GM12878 (cell line): ENCODE measurements at regions not wholly inside any gene's neighbourhood (a gene's known extent, or its start where the extent isn't known, plus 50 kb on each side); places are given as distances from the start of the nearest gene placed in this dataset.

Experiments
- ATAC-seq: fragments of 200-7000 bp; cut with Tn5 transposase; 3 replicates; pipeline ENCODE4 v1.9.1; 2020; ENCODE audit warnings: mild to moderate bottlenecking, moderate library complexity
- BruUV-seq: library from RNA; stranded (reverse); fragments of 400-500 nt; replicated peaks from 2 replicates; lab custom pipeline; 2021; lab: Mats Ljungman, UMichigan
- CTCF ChIA-PET: fragments of 300-600 bp; sonication (Branson Sonifier 250); formaldehyde crosslinking; extraction: SDS; loops from one replicate; lab custom pipeline; 2021; ENCODE audit warnings: inconsistent platforms; lab: Yijun Ruan, JAX
- POLR2A ChIA-PET: fragments of 350-600 bp; formaldehyde crosslinking; extraction: SDS; loops from one replicate; lab custom pipeline; 2021; ENCODE audit warnings: inconsistent platforms; lab: Charles Lee
- RAD21 ChIA-PET: fragments of 300-600 bp; sonication (Branson Sonifier 250); formaldehyde crosslinking; loops from one replicate; lab custom pipeline; 2023; ENCODE audit warnings: antibody characterized with exemption; ENCODE audit not compliant: unreplicated experiment; lab: Charles Lee
- SMC1A ChIA-PET: fragments of 300-600 bp; sonication (Branson Sonifier 250); formaldehyde crosslinking; loops from one replicate; lab custom pipeline; 2023; ENCODE audit not compliant: unreplicated experiment, uncharacterized antibody; lab: Charles Lee
- DNase-seq: peaks from one replicate; pipeline ENCODE4 v3.0.0-alpha.2; 2011; ENCODE audit warnings: low read depth, low spot score
- FAIRE-seq: peaks from 3 replicates; lab custom pipeline; 2011; peaks lifted over from hg19 to GRCh38; lab: Jason Lieb, UNC
- H2AFZ ChIP-seq: 2 replicates; pipeline ENCODE4 v1.6.0; 2011; ENCODE audit warnings: low read depth, low read length, control low read depth; ENCODE audit not compliant: control insufficient read depth
- H3K27ac ChIP-seq: 2 replicates; pipeline ENCODE4 v1.5.1; 2011; ENCODE audit warnings: control low read depth; ENCODE audit not compliant: control insufficient read depth, insufficient read depth
- H3K27me3 ChIP-seq, 2 experiments: replicated peaks in 1 of 2; 2 replicates each; pipeline versions ENCODE4 v1.6.0 to v1.6.1; 2011; ENCODE audit warnings: low read length in 1 of 2; ENCODE audit not compliant: control insufficient read depth in 2 of 2, insufficient read depth in 2 of 2
- H3K36me3 ChIP-seq, 2 experiments: 2 replicates each; pipeline ENCODE4 v1.5.1; 2011; ENCODE audit warnings: low read length in 1 of 2; ENCODE audit not compliant: control insufficient read depth in 2 of 2, insufficient read depth in 2 of 2
- H3K4me1 ChIP-seq: 2 replicates; pipeline ENCODE4 v1.6.1; 2011; ENCODE audit warnings: mild to moderate bottlenecking, low read length, moderate library complexity, mixed read lengths; ENCODE audit not compliant: control insufficient read depth, insufficient read depth
- H3K4me2 ChIP-seq: 2 replicates; pipeline ENCODE4 v1.6.0; 2011; ENCODE audit warnings: control low read depth; ENCODE audit not compliant: control insufficient read depth, insufficient read depth
- H3K4me3 ChIP-seq: fragments of 200-600 bp; sonication (generic); 2 replicates; pipeline ENCODE4 v1.5.1; 2016
- H3K79me2 ChIP-seq: 2 replicates; pipeline ENCODE4 v1.6.0; 2011; ENCODE audit warnings: low read length; ENCODE audit not compliant: control insufficient read depth, insufficient read depth
- H3K9ac ChIP-seq: 2 replicates; pipeline ENCODE4 v1.8.0; 2011; ENCODE audit warnings: low read length, control low read depth, mixed read lengths; ENCODE audit not compliant: control insufficient read depth, insufficient read depth
- H3K9me3 ChIP-seq: replicated peaks from 3 replicates; pipeline ENCODE4 v1.5.1; 2011; ENCODE audit warnings: mild to moderate bottlenecking, low read length; ENCODE audit not compliant: control insufficient read depth, insufficient read depth
- H4K20me1 ChIP-seq: 2 replicates; pipeline ENCODE4 v1.6.0; 2011; ENCODE audit not compliant: control insufficient read depth, insufficient read depth
- BMI1 ChIP-seq: fragments of 450-650 bp; IDR thresholded peaks from 2 replicates; pipeline ENCODE4 v1.6.1; 2016; ENCODE audit warnings: mild to moderate bottlenecking, moderate library complexity, borderline replicate concordance
- CBFB ChIP-seq: IDR thresholded peaks from 2 replicates; pipeline ENCODE4 v1.6.1; 2016; ENCODE audit warnings: antibody characterized with exemption, low read depth
- CHD4 ChIP-seq: fragments of 200-600 bp; sonication (generic); IDR thresholded peaks from 2 replicates; pipeline ENCODE4 v1.6.1; 2016; ENCODE audit warnings: mild to moderate bottlenecking
- EED ChIP-seq: sonication (generic); IDR thresholded peaks from 2 replicates; pipeline ENCODE4 v1.6.1; 2016; ENCODE audit warnings: antibody characterized with exemption, low read depth
- EGR1 ChIP-seq, 2 experiments: IDR thresholded peaks; 1 replicate in 1 of 2; 2 replicates in 1 of 2; pipeline ENCODE4 v1.6.1; 2011 to 2012; ENCODE audit warnings: low read depth in 2 of 2, low read length in 2 of 2, borderline replicate concordance in 1 of 2, mild to moderate bottlenecking in 1 of 2, moderate library complexity in 1 of 2
- MXI1 ChIP-seq: fragments of 150-350 bp; IDR thresholded peaks from 2 replicates; pipeline ENCODE4 v1.6.1; 2011; ENCODE audit warnings: low read depth, mild to moderate bottlenecking, inconsistent platforms, low read length, improper control_type of control experiment
- POLR2AphosphoS2 ChIP-seq: IDR thresholded peaks from 2 replicates; pipeline ENCODE4 v1.6.1; 2011; ENCODE audit warnings: low read depth, mild to moderate bottlenecking, low read length, improper control_type of control experiment, moderate library complexity
- POU2F2 ChIP-seq: IDR thresholded peaks from 3 replicates; pipeline ENCODE4 v1.6.1; 2011; ENCODE audit warnings: low read depth, mild to moderate bottlenecking, low read length, borderline replicate concordance
- RAD21 ChIP-seq: IDR thresholded peaks from 2 replicates; pipeline ENCODE4 v1.6.1; 2011; ENCODE audit warnings: mild to moderate bottlenecking, low read depth, low read length, moderate library complexity; ENCODE audit not compliant: insufficient read depth
- SP1 ChIP-seq: IDR thresholded peaks from one replicate; pipeline ENCODE4 v1.6.1; 2011; ENCODE audit warnings: low read depth, low read length
- SREBF2 ChIP-seq: IDR thresholded peaks from 2 replicates; pipeline ENCODE4 v1.6.1; 2012; ENCODE audit warnings: mild to moderate bottlenecking, low read length
- SRF ChIP-seq, 2 experiments: IDR thresholded peaks; 2 replicates each; pipeline ENCODE4 v1.6.1; 2011; ENCODE audit warnings: low read depth in 2 of 2, low read length in 2 of 2, mild to moderate bottlenecking in 1 of 2, moderate library complexity in 1 of 2
- STAT1 ChIP-seq: fragments of 450-650 bp; conservative IDR thresholded peaks from 2 replicates; pipeline ENCODE4 v1.6.1; 2014; ENCODE audit warnings: antibody characterized with exemption, mild to moderate bottlenecking
- WRNIP1 ChIP-seq: IDR thresholded peaks from 2 replicates; pipeline ENCODE4 v1.6.1; 2011; ENCODE audit warnings: low read depth, low read length, improper control_type of control experiment, borderline replicate concordance
- WGBS: methylation state at CpG from one replicate; pipeline ENCODE4 v1.1.6; 2016; ENCODE audit warnings: low lambda C conversion rate; ENCODE audit not compliant: insufficient replicate concordance, insufficient coverage; ENCODE audit errors: missing lambda C conversion rate; 5-methylcytosine and 5-hydroxymethylcytosine counted together
- in situ Hi-C: fragments of 300-500 bp; cut with MboI; formaldehyde crosslinking; loops from 9 replicates; pipeline ENCODE4 v1.14.3; 2018; ENCODE audit warnings: mixed read lengths
- intact Hi-C: fragments of 100-400 bp; cut with micrococcal nuclease; formaldehyde crosslinking; loops from one replicate; pipeline ENCODE4 v1.14.2; 2022; ENCODE audit not compliant: unreplicated experiment
- TF ChIP-seq, protein P1 (sequence below): IDR thresholded peaks from 2 replicates; pipeline ENCODE4 v1.6.1; 2012; ENCODE audit warnings: mild to moderate bottlenecking, low read depth, low read length
- TF ChIP-seq, protein P2 (sequence below): IDR thresholded peaks from 2 replicates; pipeline ENCODE4 v1.6.1; 2012; ENCODE audit warnings: low read length, inconsistent platforms
- TF ChIP-seq, protein P3 (sequence below), 3 experiments: IDR thresholded peaks in 2 of 3; conservative IDR thresholded peaks in 1 of 3; 2 replicates each; pipeline ENCODE4 v1.5.1; 2011; ENCODE audit warnings: low read depth in 3 of 3, low read length in 3 of 3, mild to moderate bottlenecking in 3 of 3, control low read depth in 2 of 3, moderate library complexity in 2 of 3, inconsistent platforms in 1 of 3, mixed read lengths in 1 of 3; ENCODE audit not compliant: control insufficient read depth in 2 of 3, insufficient read depth in 1 of 3; ENCODE audit errors: extremely low read depth in 1 of 3

DNA sequence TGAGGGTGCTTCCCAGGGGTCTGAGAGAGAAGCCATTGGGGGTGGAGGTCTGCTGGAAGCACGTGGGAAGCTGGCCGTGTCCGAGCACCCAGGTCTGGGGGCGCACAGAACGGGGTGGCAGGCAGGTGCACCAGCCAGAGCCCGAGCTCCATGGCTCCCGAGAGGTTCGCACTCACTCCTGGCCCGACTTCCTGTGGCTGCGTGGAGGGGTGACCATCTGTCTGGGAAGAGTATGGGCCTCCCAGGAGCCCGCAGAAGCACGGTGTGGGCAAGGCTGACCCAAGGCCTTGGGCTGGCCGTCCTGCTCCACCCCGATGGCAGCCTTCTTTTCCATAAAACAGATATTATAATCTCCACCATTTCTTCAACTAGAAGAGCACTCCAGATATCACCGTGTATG, 256.0 kb upstream of the B3GAT1 start (continued):
- TF ChIP-seq, protein P1, sequence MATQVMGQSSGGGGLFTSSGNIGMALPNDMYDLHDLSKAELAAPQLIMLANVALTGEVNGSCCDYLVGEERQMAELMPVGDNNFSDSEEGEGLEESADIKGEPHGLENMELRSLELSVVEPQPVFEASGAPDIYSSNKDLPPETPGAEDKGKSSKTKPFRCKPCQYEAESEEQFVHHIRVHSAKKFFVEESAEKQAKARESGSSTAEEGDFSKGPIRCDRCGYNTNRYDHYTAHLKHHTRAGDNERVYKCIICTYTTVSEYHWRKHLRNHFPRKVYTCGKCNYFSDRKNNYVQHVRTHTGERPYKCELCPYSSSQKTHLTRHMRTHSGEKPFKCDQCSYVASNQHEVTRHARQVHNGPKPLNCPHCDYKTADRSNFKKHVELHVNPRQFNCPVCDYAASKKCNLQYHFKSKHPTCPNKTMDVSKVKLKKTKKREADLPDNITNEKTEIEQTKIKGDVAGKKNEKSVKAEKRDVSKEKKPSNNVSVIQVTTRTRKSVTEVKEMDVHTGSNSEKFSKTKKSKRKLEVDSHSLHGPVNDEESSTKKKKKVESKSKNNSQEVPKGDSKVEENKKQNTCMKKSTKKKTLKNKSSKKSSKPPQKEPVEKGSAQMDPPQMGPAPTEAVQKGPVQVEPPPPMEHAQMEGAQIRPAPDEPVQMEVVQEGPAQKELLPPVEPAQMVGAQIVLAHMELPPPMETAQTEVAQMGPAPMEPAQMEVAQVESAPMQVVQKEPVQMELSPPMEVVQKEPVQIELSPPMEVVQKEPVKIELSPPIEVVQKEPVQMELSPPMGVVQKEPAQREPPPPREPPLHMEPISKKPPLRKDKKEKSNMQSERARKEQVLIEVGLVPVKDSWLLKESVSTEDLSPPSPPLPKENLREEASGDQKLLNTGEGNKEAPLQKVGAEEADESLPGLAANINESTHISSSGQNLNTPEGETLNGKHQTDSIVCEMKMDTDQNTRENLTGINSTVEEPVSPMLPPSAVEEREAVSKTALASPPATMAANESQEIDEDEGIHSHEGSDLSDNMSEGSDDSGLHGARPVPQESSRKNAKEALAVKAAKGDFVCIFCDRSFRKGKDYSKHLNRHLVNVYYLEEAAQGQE: no peak
- TF ChIP-seq CHD4 (no peak), CBFB (no peak), MXI1 (no peak), POU2F2 (no peak), POLR2AphosphoS2 (no peak)
- TF ChIP-seq, protein P2, sequence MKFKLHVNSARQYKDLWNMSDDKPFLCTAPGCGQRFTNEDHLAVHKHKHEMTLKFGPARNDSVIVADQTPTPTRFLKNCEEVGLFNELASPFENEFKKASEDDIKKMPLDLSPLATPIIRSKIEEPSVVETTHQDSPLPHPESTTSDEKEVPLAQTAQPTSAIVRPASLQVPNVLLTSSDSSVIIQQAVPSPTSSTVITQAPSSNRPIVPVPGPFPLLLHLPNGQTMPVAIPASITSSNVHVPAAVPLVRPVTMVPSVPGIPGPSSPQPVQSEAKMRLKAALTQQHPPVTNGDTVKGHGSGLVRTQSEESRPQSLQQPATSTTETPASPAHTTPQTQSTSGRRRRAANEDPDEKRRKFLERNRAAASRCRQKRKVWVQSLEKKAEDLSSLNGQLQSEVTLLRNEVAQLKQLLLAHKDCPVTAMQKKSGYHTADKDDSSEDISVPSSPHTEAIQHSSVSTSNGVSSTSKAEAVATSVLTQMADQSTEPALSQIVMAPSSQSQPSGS: no peak

DNA sequence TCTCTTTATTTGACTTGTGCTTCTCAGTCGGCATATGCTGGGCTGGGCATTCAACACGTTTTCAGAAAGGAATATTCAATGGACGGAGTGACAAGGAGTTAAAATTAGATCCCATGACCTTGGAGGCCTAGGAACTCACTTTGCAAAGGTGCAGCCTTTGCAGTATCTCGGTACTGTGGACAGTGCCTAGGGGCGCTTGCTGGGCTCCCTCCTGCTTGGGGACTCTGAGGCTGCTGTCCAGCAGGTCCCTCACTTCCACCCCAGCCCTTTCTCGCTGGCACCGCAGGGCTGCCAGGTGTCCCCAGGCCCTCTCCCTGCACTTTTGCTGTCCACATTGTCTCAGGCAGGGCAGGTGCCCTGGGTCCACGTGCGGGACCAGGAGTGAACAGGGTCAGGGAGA, 255.5 kb upstream of the B3GAT1 start:
- Histone ChIP-seq H3K36me3 (no peaks in the 10 kb centered on the region), H2AFZ (no peak overlapping the region), H3K9ac (no peak overlapping the region), H3K79me2 (no peaks in the 10 kb centered on the region), H3K27ac (no peak overlapping the region), H3K4me2 (no peak overlapping the region), H4K20me1 (no peaks in the 10 kb centered on the region)
- intact Hi-C loops (no loop called here), in situ Hi-C loops (no loop called here)
- BruUV-seq: no TSS peak
- SMC1A ChIA-PET: no interaction called here
- POLR2A ChIA-PET: no interaction called here
- DNase-seq (no peak), ATAC-seq (no peak)
- WGBS: 24% methylated on average over 9 of the region's 9 CpGs
- RAD21 ChIA-PET: no interaction called here
- no peak for TF ChIP-seq RAD21
- no peak for TF ChIP-seq SREBF2
- no peak for TF ChIP-seq WRNIP1
- no peak for TF ChIP-seq EED
- TF ChIP-seq SRF (IDR thresholded peaks at IDR 0.05; ENCODE audit: low read depth in 2 of 2, low read length in 2 of 2): no peak
- TF ChIP-seq, protein P3, sequence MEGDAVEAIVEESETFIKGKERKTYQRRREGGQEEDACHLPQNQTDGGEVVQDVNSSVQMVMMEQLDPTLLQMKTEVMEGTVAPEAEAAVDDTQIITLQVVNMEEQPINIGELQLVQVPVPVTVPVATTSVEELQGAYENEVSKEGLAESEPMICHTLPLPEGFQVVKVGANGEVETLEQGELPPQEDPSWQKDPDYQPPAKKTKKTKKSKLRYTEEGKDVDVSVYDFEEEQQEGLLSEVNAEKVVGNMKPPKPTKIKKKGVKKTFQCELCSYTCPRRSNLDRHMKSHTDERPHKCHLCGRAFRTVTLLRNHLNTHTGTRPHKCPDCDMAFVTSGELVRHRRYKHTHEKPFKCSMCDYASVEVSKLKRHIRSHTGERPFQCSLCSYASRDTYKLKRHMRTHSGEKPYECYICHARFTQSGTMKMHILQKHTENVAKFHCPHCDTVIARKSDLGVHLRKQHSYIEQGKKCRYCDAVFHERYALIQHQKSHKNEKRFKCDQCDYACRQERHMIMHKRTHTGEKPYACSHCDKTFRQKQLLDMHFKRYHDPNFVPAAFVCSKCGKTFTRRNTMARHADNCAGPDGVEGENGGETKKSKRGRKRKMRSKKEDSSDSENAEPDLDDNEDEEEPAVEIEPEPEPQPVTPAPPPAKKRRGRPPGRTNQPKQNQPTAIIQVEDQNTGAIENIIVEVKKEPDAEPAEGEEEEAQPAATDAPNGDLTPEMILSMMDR (IDR thresholded peaks at IDR 0.05 in 2 of 3, conservative IDR thresholded peaks at IDR 0.05 in 1 of 3; ENCODE audit: control insufficient read depth in 2 of 3, extremely low read depth in 1 of 3, insufficient read depth in 1 of 3, low read depth in 3 of 3, low read length in 3 of 3): no peak
- no peak for TF ChIP-seq BMI1
- no peak for TF ChIP-seq SP1
- no peak for TF ChIP-seq STAT1
- TF ChIP-seq EGR1 (IDR thresholded peaks at IDR 0.05; ENCODE audit: borderline replicate concordance in 1 of 2, low read depth in 2 of 2, low read length in 2 of 2): no peak
- TF ChIP-seq, all 136 proteins: peak for 0
- Histone ChIP-seq H3K9me3 (no peaks in the 10 kb centered on the region), H3K4me1 (no peaks in the 10 kb centered on the region), H3K4me3 (no peak overlapping the region), H3K27me3 (peaks cover 0 to 3% of the 10 kb centered on the region in 2 experiments; a peak in 1 of 4 replicates)
- FAIRE-seq: no peak
- CTCF ChIA-PET: no interaction called here
